HG02610 (cell line): ENCODE measurements at regions not wholly inside any gene's neighbourhood (a gene's known extent, or its start where the extent isn't known, plus 50 kb on each side); places are given as distances from the start of the nearest gene placed in this dataset.
"Not testable (repeated sequence)": the region's sequence is repeated elsewhere in the genome, so short reads cannot be mapped to it uniquely, and the experiment has no call there.

Source experiments
- ATAC-seq: cut with Tn5 transposase; IDR thresholded peaks from one replicate; pipeline ENCODE4 v1.9.1; 2021; ENCODE audit warnings: mild to moderate bottlenecking, moderate library complexity; ENCODE audit not compliant: unreplicated experiment

- no peak for ATAC-seq
These were observed 589.8 kb upstream of the CYLC2 start for GRCh38 chr9:102405218-102405867.

- ATAC-seq: no peak
These were observed 591.6 kb upstream of the CYLC2 start for GRCh38 chr9:102403514-102403913.

- no peak for ATAC-seq
These were observed 596.9 kb upstream of the CYLC2 start for GRCh38 chr9:102398205-102398604.

- not testable (repeated sequence) for ATAC-seq
These were observed 609.5 kb upstream of the CYLC2 start for GRCh38 chr9:102385620-102386019.

GRCh38 chr9:102362470-102363132 is 624.2 kb upstream of the GRIN3A start:
- ATAC-seq: no peak

GRCh38 chr9:102360846-102361245 is 622.4 kb upstream of the GRIN3A start:
- no peak for ATAC-seq

- no peak for ATAC-seq
These were observed 617.5 kb upstream of the GRIN3A start for GRCh38 chr9:102355982-102356381.

- no peak for ATAC-seq
These were observed 615.6 kb upstream of the GRIN3A start for GRCh38 chr9:102354041-102354440.

GRCh38 chr9:102337471-102337870 is 599.0 kb upstream of the GRIN3A start:
- ATAC-seq: not testable (repeated sequence)

GRCh38 chr9:102309379-102309778 is 570.9 kb upstream of the GRIN3A start:
- ATAC-seq: no peak

- ATAC-seq: no peak
These were observed 556.7 kb upstream of the GRIN3A start for GRCh38 chr9:102295188-102295587.

- ATAC-seq: no peak
These were observed 535.5 kb upstream of the GRIN3A start for GRCh38 chr9:102273952-102274351.

- no peak for ATAC-seq
These were observed 514.7 kb upstream of the GRIN3A start for GRCh38 chr9:102253099-102253498.

- no peak for ATAC-seq
These were observed 506.5 kb upstream of the GRIN3A start for GRCh38 chr9:102244916-102245315.

- ATAC-seq: no peak
These were observed 499.1 kb upstream of the GRIN3A start for GRCh38 chr9:102237520-102237919.

- no peak for ATAC-seq
These were observed 498.6 kb upstream of the GRIN3A start for GRCh38 chr9:102237094-102237493.

- not testable (repeated sequence) for ATAC-seq
These were observed 489.0 kb upstream of the GRIN3A start for GRCh38 chr9:102227416-102227815.

GRCh38 chr9:102225841-102226441 is 487.5 kb upstream of the GRIN3A start:
- no peak for ATAC-seq

GRCh38 chr9:102223320-102224136 is 485.1 kb upstream of the GRIN3A start:
- ATAC-seq: not testable (repeated sequence)

- no peak for ATAC-seq
These were observed 470.7 kb upstream of the GRIN3A start for GRCh38 chr9:102209176-102209575.

GRCh38 chr9:102206432-102206831 is 468.0 kb upstream of the GRIN3A start:
- ATAC-seq: no peak
